Keratinocyte (primary cell): ENCODE measurements at regions not wholly inside any gene's neighbourhood (a gene's known extent, or its start where the extent isn't known, plus 50 kb on each side); places are given as distances from the start of the nearest gene placed in this dataset.
"Not testable (repeated sequence)": the region's sequence is repeated elsewhere in the genome, so short reads cannot be mapped to it uniquely, and the experiment has no call there.

Source experiments
- DNase-seq: peaks from one replicate; pipeline ENCODE4 v3.0.0-alpha.2; 2011; ENCODE audit warnings: low read depth, missing footprints, low spot score
- FAIRE-seq: peaks from 2 replicates; lab custom pipeline; 2011; peaks lifted over from hg19 to GRCh38; lab: Jason Lieb, UNC
- H2AFZ ChIP-seq: 2 replicates; pipeline ENCODE4 v1.6.0; 2012; ENCODE audit warnings: low read length, control low read depth, inconsistent platforms; ENCODE audit not compliant: control insufficient read depth
- H3K27ac ChIP-seq: 2 replicates; pipeline ENCODE4 v1.5.1; 2011; ENCODE audit warnings: low read length; ENCODE audit not compliant: control insufficient read depth, insufficient read depth
- H3K27me3 ChIP-seq: 3 replicates; pipeline ENCODE4 v1.6.0; 2011; ENCODE audit warnings: low read length; ENCODE audit not compliant: control insufficient read depth, insufficient read depth; ENCODE audit errors: extremely low read depth
- H3K36me3 ChIP-seq, 2 experiments: 2 replicates in 1 of 2; 3 replicates in 1 of 2; pipeline ENCODE4 v1.5.1; 2011; ENCODE audit warnings: low read length in 2 of 2, mild to moderate bottlenecking in 1 of 2; ENCODE audit not compliant: control insufficient read depth in 2 of 2, insufficient read depth in 2 of 2; ENCODE audit errors: extremely low read depth in 1 of 2
- H3K4me1 ChIP-seq: 3 replicates; pipeline ENCODE4 v1.5.1; 2011; ENCODE audit warnings: low read length; ENCODE audit not compliant: control insufficient read depth, insufficient read depth; ENCODE audit errors: extremely low read depth
- H3K4me2 ChIP-seq: 3 replicates; pipeline ENCODE4 v1.6.0; 2011; ENCODE audit warnings: low read depth, low read length; ENCODE audit not compliant: control insufficient read depth, insufficient read depth; ENCODE audit errors: extremely low read depth
- H3K4me3 ChIP-seq, 3 experiments: fragments of 200-600 bp in 1 of 3; sonication (generic) in 1 of 3; 2 replicates in 2 of 3; 3 replicates in 1 of 3; pipeline ENCODE4 v1.5.1; 2011 to 2016; ENCODE audit warnings: low read length in 3 of 3, mild to moderate bottlenecking in 3 of 3, control low read depth in 2 of 3, inconsistent platforms in 1 of 3, low read depth in 1 of 3, mixed read lengths in 1 of 3, mixed run types in 1 of 3, moderate library complexity in 1 of 3; ENCODE audit not compliant: control insufficient read depth in 2 of 3, insufficient read depth in 2 of 3; ENCODE audit errors: extremely low read depth in 1 of 3
- H3K79me2 ChIP-seq: 2 replicates; pipeline ENCODE4 v1.6.0; 2012; ENCODE audit warnings: low read length; ENCODE audit not compliant: control insufficient read depth, insufficient read depth
- H3K9ac ChIP-seq: 3 replicates; pipeline ENCODE4 v1.6.0; 2011; ENCODE audit warnings: low read length; ENCODE audit not compliant: control insufficient read depth, insufficient read depth; ENCODE audit errors: extremely low read depth
- H3K9me1 ChIP-seq: 3 replicates; pipeline ENCODE4 v1.6.0; 2011; ENCODE audit warnings: low read length; ENCODE audit not compliant: control insufficient read depth, insufficient read depth; ENCODE audit errors: extremely low read depth
- H3K9me3 ChIP-seq: 2 replicates; pipeline ENCODE4 v1.5.1; 2012; ENCODE audit warnings: low read depth, low read length; ENCODE audit not compliant: control insufficient read depth
- H4K20me1 ChIP-seq: 3 replicates; pipeline ENCODE4 v1.6.0; 2011; ENCODE audit warnings: low read length; ENCODE audit not compliant: control insufficient read depth, insufficient read depth; ENCODE audit errors: extremely low read depth
- CTCF ChIP-seq, 3 experiments: IDR thresholded peaks in 1 of 3; conservative IDR thresholded peaks in 1 of 3; optimal IDR thresholded peaks in 1 of 3; 2 replicates in 2 of 3; 3 replicates in 1 of 3; pipeline versions ENCODE3 to v1.5.1; 2011; ENCODE audit warnings: low read length in 3 of 3, mild to moderate bottlenecking in 3 of 3, moderate library complexity in 2 of 3, control low read depth in 1 of 3, inconsistent platforms in 1 of 3; ENCODE audit not compliant: insufficient read depth in 2 of 3; ENCODE audit errors: extremely low read depth in 1 of 3
- EZH2 ChIP-seq: IDR thresholded peaks from one replicate; pipeline ENCODE4 v1.6.1; 2012; ENCODE audit warnings: inconsistent platforms, mild to moderate bottlenecking, low read length, moderate library complexity
- dilution Hi-C: fragments of 300-500 bp; cut with MboI; formaldehyde crosslinking; loops from one replicate; pipeline ENCODE4 v1.7.0; 2020; ENCODE audit warnings: low sequenced_read_pairs; ENCODE audit not compliant: extremely low pct_ligation_motif_present

GRCh38 chr6:23842760-23843159, 283.3 kb upstream of the NRSN1 start:
- no peak overlapping the region for H3K9ac ChIP-seq
- dilution Hi-C loops: no loop called here
- no peaks in the 10 kb centered on the region for H4K20me1 ChIP-seq
- no peak overlapping the region for H3K4me2 ChIP-seq
- H3K36me3 ChIP-seq: no peaks in the 10 kb centered on the region
- FAIRE-seq (no peak), DNase-seq (no peak)
- H2AFZ ChIP-seq: no peak overlapping the region
- no peaks in the 10 kb centered on the region for H3K9me3 ChIP-seq
- no peaks in the 10 kb centered on the region for H3K9me1 ChIP-seq
- H3K27me3 ChIP-seq: no peaks in the 10 kb centered on the region
- H3K4me3 ChIP-seq: no peak overlapping the region
- TF ChIP-seq CTCF (optimal IDR thresholded peaks at IDR 0.05 in 1 of 3, IDR thresholded peaks at IDR 0.05 in 1 of 3, conservative IDR thresholded peaks at IDR 0.05 in 1 of 3; ENCODE audit: extremely low read depth in 1 of 3, insufficient read depth in 2 of 3, low read length in 3 of 3) (no peak), EZH2 (no peak)
- no peak overlapping the region for H3K27ac ChIP-seq
- no peaks in the 10 kb centered on the region for H3K79me2 ChIP-seq
- no peaks in the 10 kb centered on the region for H3K4me1 ChIP-seq

GRCh38 chr6:23851522-23851921, 274.5 kb upstream of the NRSN1 start:
- H3K79me2 ChIP-seq: no peaks in the 10 kb centered on the region
- dilution Hi-C loops: no loop called here
- no peak overlapping the region for H3K9ac ChIP-seq
- no peak overlapping the region for H3K4me2 ChIP-seq
- no peaks in the 10 kb centered on the region for H3K9me1 ChIP-seq
- DNase-seq (no peak), FAIRE-seq (no peak)
- H2AFZ ChIP-seq: no peak overlapping the region
- H4K20me1 ChIP-seq: no peaks in the 10 kb centered on the region
- no peaks in the 10 kb centered on the region for H3K36me3 ChIP-seq
- H3K4me3 ChIP-seq: no peak overlapping the region
- no peaks in the 10 kb centered on the region for H3K27me3 ChIP-seq
- H3K27ac ChIP-seq: no peak overlapping the region
- H3K4me1 ChIP-seq: no peaks in the 10 kb centered on the region
- TF ChIP-seq EZH2 (no peak), CTCF (optimal IDR thresholded peaks at IDR 0.05 in 1 of 3, IDR thresholded peaks at IDR 0.05 in 1 of 3, conservative IDR thresholded peaks at IDR 0.05 in 1 of 3; ENCODE audit: extremely low read depth in 1 of 3, insufficient read depth in 2 of 3, low read length in 3 of 3) (no peak)
- H3K9me3 ChIP-seq: no peaks in the 10 kb centered on the region

DNA sequence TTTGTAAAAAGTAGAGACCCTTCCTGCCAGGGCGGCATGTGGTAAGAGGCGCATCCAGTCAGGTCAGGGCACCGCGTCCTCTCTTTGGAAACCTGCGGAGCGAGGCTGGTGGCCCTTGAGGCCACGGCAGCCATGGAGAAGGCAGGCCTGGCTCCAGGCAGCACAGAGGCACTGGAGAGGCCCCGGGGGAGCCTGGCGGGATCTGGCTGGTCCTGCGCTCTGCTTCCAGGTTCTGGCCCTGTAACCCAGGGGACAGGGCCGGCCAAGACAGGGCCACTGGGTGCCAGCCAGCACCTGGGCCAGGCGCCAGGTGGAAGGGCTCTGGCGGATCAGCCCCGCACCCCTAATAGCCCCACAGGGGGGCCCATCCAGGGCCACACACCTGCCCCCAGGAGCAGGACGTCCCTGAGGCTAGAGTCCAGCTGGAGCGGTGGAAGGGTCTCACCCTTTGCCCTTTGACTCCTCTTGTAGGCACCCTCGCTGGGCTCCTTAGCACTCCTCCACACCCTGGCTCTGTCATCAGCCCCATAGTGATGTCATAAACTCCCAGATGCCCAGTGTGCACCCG, 272.4 kb upstream of the NRSN1 start:
- H3K4me3 ChIP-seq, H3K9me1 ChIP-seq, dilution Hi-C loops, H3K27ac ChIP-seq, H3K79me2 ChIP-seq, H3K9ac ChIP-seq, FAIRE-seq, H3K4me2 ChIP-seq, H3K36me3 ChIP-seq, H2AFZ ChIP-seq, H3K4me1 ChIP-seq, DNase-seq, H3K9me3 ChIP-seq, H4K20me1 ChIP-seq, H3K27me3 ChIP-seq: not testable (repeated sequence)

GRCh38 chr6:23854154-23854553, 271.9 kb upstream of the NRSN1 start:
- H3K4me2 ChIP-seq, H3K79me2 ChIP-seq, H3K4me3 ChIP-seq, FAIRE-seq, dilution Hi-C loops, DNase-seq, H3K4me1 ChIP-seq, H4K20me1 ChIP-seq, H3K27ac ChIP-seq, H3K27me3 ChIP-seq, H3K9me3 ChIP-seq, H2AFZ ChIP-seq, H3K36me3 ChIP-seq, H3K9me1 ChIP-seq, H3K9ac ChIP-seq: not testable (repeated sequence)
